H1 (cell line): ENCODE measurements at regions not wholly inside any gene's neighbourhood (a gene's known extent, or its start where the extent isn't known, plus 50 kb on each side); places are given as distances from the start of the nearest gene placed in this dataset.

Experiments
- CTCF ChIA-PET: fragments of 300-600 bp; sonication (Branson Sonifier 250); formaldehyde crosslinking; loops from one replicate; lab custom pipeline; 2021; ENCODE audit not compliant: partially characterized antibody; lab: Charles Lee
- POLR2A ChIA-PET: fragments of 300-600 bp; sonication (Branson Sonifier 250); formaldehyde crosslinking; loops from one replicate; lab custom pipeline; 2021; ENCODE audit warnings: inconsistent platforms; ENCODE audit not compliant: partially characterized antibody; lab: Charles Lee
- DNase-seq, 2 experiments: peaks; one replicate each; pipeline versions ENCODE4 v3.0.0 to v3.0.0-alpha.2; 2010 to 2022; ENCODE audit warnings: low spot score in 2 of 2, low read depth in 1 of 2, mixed read lengths in 1 of 2
- FAIRE-seq: peaks from 2 replicates; lab custom pipeline; 2011; peaks lifted over from hg19 to GRCh38; lab: Jason Lieb, UNC
- H2AFZ ChIP-seq: 2 replicates; pipeline ENCODE4 v1.8.1; 2012; ENCODE audit warnings: low read length, inconsistent platforms
- H2AK5ac ChIP-seq: 2 replicates; pipeline ENCODE4 v1.6.1; 2013; ENCODE audit warnings: low read depth, low read length
- H2BK120ac ChIP-seq: replicated peaks from 2 replicates; pipeline ENCODE3; 2013; ENCODE audit warnings: low read depth, low read length, inconsistent platforms
- H2BK12ac ChIP-seq: 2 replicates; pipeline ENCODE4 v1.6.1; 2013; ENCODE audit warnings: low read depth, low read length
- H2BK15ac ChIP-seq: 2 replicates; pipeline ENCODE4 v1.6.1; 2013; ENCODE audit warnings: low read length
- H2BK20ac ChIP-seq: 2 replicates; pipeline ENCODE4 v1.6.1; 2013; ENCODE audit warnings: low read length
- H2BK5ac ChIP-seq: 2 replicates; pipeline ENCODE4 v1.6.1; 2013; ENCODE audit warnings: low read depth, low read length
- H3K14ac ChIP-seq: 2 replicates; pipeline ENCODE4 v1.6.1; 2013; ENCODE audit warnings: inconsistent platforms; ENCODE audit not compliant: insufficient read length
- H3K18ac ChIP-seq: 2 replicates; pipeline ENCODE4 v1.6.1; 2013; ENCODE audit warnings: low read length; ENCODE audit errors: extremely low read depth
- H3K23ac ChIP-seq: 2 replicates; pipeline ENCODE4 v1.6.1; 2013; ENCODE audit warnings: inconsistent platforms; ENCODE audit not compliant: insufficient read length
- H3K23me2 ChIP-seq: 2 replicates; pipeline ENCODE4 v1.6.1; 2013; ENCODE audit warnings: low read depth, low read length
- H3K27ac ChIP-seq: 2 replicates; pipeline ENCODE4 v1.6.1; 2011; ENCODE audit warnings: low read depth, low read length, inconsistent platforms
- H3K27me3 ChIP-seq, 4 experiments: replicated peaks in 1 of 4; 1 replicate in 1 of 4; 2 replicates in 3 of 4; pipeline versions ENCODE4 v1.6.1 to v1.8.1; 2011 to 2013; ENCODE audit warnings: low read length in 3 of 4, mild to moderate bottlenecking in 3 of 4, inconsistent platforms in 2 of 4, mixed read lengths in 2 of 4, moderate library complexity in 1 of 4; ENCODE audit not compliant: control insufficient read depth in 3 of 4, insufficient read depth in 3 of 4; ENCODE audit errors: extremely low read depth in 1 of 4
- H3K36me3 ChIP-seq, 4 experiments: 2 replicates each; pipeline versions ENCODE4 v1.6.1 to v1.8.1; 2011 to 2013; ENCODE audit warnings: mild to moderate bottlenecking in 4 of 4, low read length in 3 of 4, moderate library complexity in 2 of 4, control low read depth in 1 of 4, inconsistent platforms in 1 of 4; ENCODE audit not compliant: insufficient read depth in 4 of 4, control insufficient read depth in 2 of 4
- H3K4ac ChIP-seq: replicated peaks from 2 replicates; pipeline ENCODE3; 2013; ENCODE audit warnings: low read length, low read depth, mixed read lengths, inconsistent platforms; ENCODE audit not compliant: insufficient read length
- H3K4me1 ChIP-seq, 4 experiments: replicated peaks in 1 of 4; 1 replicate in 1 of 4; 2 replicates in 3 of 4; pipeline versions ENCODE4 v1.6.1 to v1.8.1; 2011 to 2013; ENCODE audit warnings: low read length in 3 of 4, inconsistent platforms in 2 of 4, mixed read lengths in 1 of 4; ENCODE audit not compliant: insufficient read depth in 4 of 4, control insufficient read depth in 3 of 4
- H3K4me2 ChIP-seq, 2 experiments: 2 replicates each; pipeline versions ENCODE4 v1.6.1 to v1.8.1; 2011 to 2013; ENCODE audit warnings: low read depth in 2 of 2, low read length in 2 of 2, control low read depth in 1 of 2, inconsistent platforms in 1 of 2, mild to moderate bottlenecking in 1 of 2; ENCODE audit not compliant: insufficient read depth in 1 of 2
- H3K4me3 ChIP-seq, 4 experiments: fragments of 200-600, 300-600 bp in 1 of 4; sonication (generic), shearing (Covaris generic), sonication (Bioruptor Twin) in 1 of 4; 2 replicates each; pipeline versions ENCODE4 v1.5.1 to v1.8.1; 2011 to 2016; ENCODE audit warnings: low read length in 4 of 4, low read depth in 3 of 4, control low read depth in 2 of 4, inconsistent platforms in 2 of 4, mild to moderate bottlenecking in 2 of 4, mixed read lengths in 1 of 4, moderate library complexity in 1 of 4; ENCODE audit not compliant: insufficient read depth in 2 of 4; ENCODE audit errors: extremely low read depth in 1 of 4
- H3K56ac ChIP-seq: replicated peaks from 2 replicates; pipeline ENCODE3; 2013; ENCODE audit warnings: low read depth, mild to moderate bottlenecking, mixed read lengths, low read length, inconsistent platforms; ENCODE audit not compliant: insufficient read length
- H3K79me1 ChIP-seq: 2 replicates; pipeline ENCODE4 v1.6.1; 2013; ENCODE audit warnings: low read depth, low read length, control low read depth
- H3K79me2 ChIP-seq, 2 experiments: 2 replicates each; pipeline versions ENCODE4 v1.6.1 to v1.8.1; 2012 to 2013; ENCODE audit warnings: low read length in 2 of 2, mild to moderate bottlenecking in 2 of 2, inconsistent platforms in 1 of 2; ENCODE audit not compliant: insufficient read depth in 2 of 2, control insufficient read depth in 1 of 2
- H3K9ac ChIP-seq, 4 experiments: replicated peaks in 1 of 4; 1 replicate in 1 of 4; 2 replicates in 3 of 4; pipeline versions ENCODE4 v1.6.1 to v1.8.1; 2011 to 2013; ENCODE audit warnings: low read depth in 3 of 4, low read length in 3 of 4, control low read depth in 2 of 4, mild to moderate bottlenecking in 2 of 4, moderate library complexity in 2 of 4, inconsistent platforms in 1 of 4; ENCODE audit errors: extremely low read depth in 1 of 4
- H3K9me3 ChIP-seq, 2 experiments: 2 replicates each; pipeline versions ENCODE4 v1.6.1 to v1.8.1; 2012 to 2013; ENCODE audit warnings: mild to moderate bottlenecking in 2 of 2, moderate library complexity in 2 of 2, control low read depth in 1 of 2, inconsistent platforms in 1 of 2, low read depth in 1 of 2, low read length in 1 of 2, mixed read lengths in 1 of 2; ENCODE audit not compliant: insufficient read depth in 2 of 2
- H4K20me1 ChIP-seq, 2 experiments: replicated peaks in 1 of 2; 2 replicates each; pipeline versions ENCODE3 to v1.8.1; 2011 to 2013; ENCODE audit warnings: inconsistent platforms in 2 of 2, low read length in 2 of 2, mild to moderate bottlenecking in 1 of 2; ENCODE audit not compliant: insufficient read depth in 2 of 2, control insufficient read depth in 1 of 2
- H4K5ac ChIP-seq: 2 replicates; pipeline ENCODE4 v1.6.1; 2013; ENCODE audit warnings: low read length, low read depth, mixed read lengths, inconsistent platforms; ENCODE audit not compliant: insufficient read length
- H4K8ac ChIP-seq: 2 replicates; pipeline ENCODE4 v1.8.0; 2013; ENCODE audit warnings: mild to moderate bottlenecking, moderate library complexity, low read length, inconsistent platforms; ENCODE audit not compliant: insufficient read depth; ENCODE audit errors: extremely low read depth
- H4K91ac ChIP-seq: replicated peaks from 2 replicates; pipeline ENCODE3; 2013; ENCODE audit warnings: low read length, mixed read lengths, inconsistent platforms; ENCODE audit not compliant: insufficient read length
- HDAC6 ChIP-seq: IDR thresholded peaks from one replicate; pipeline ENCODE4 v1.7.1; 2012; ENCODE audit warnings: low read depth, mild to moderate bottlenecking, inconsistent platforms, low read length, moderate library complexity
- WGBS, 2 experiments: shearing (Covaris generic) in 1 of 2; methylation state at CpG; one replicate each; pipeline versions ENCODE4 v1.1.6 to v1.1.7; 2013 to 2015; ENCODE audit warnings: low lambda C conversion rate in 2 of 2, mixed read lengths in 2 of 2, inconsistent platforms in 1 of 2, low coverage in 1 of 2, missing lambda C conversion rate in 1 of 2; ENCODE audit not compliant: insufficient replicate concordance in 2 of 2, insufficient coverage in 1 of 2, insufficient read length in 1 of 2; ENCODE audit errors: extremely low coverage in 1 of 2, missing lambda C conversion rate in 1 of 2; 5-methylcytosine and 5-hydroxymethylcytosine counted together

GRCh38 chr1:14369526-14370213 is 228.8 kb upstream of the KAZN start:
- Histone ChIP-seq H2BK120ac (peak overlapping the region; percentile 24), H2BK20ac (peak overlapping the region; percentile 77), H3K4ac (no peak overlapping the region), H4K8ac (no peak overlapping the region), H2AFZ (no peak overlapping the region), H3K79me2 (no peaks in the 10 kb centered on the region), H4K5ac (peak overlapping the region; percentile 13), H3K27me3 (no peaks in the 10 kb centered on the region), H4K91ac (peak overlapping the region; percentile 57), H2AK5ac (no peak overlapping the region), H2BK5ac (no peak overlapping the region), H3K36me3 (no peaks in the 10 kb centered on the region), H3K56ac (no peak overlapping the region), H3K9ac (no peak overlapping the region), H3K14ac (no peak overlapping the region), H2BK12ac (peak overlapping the region; percentile 65; the same call in 1 of the 2 replicates), H3K27ac (no peak overlapping the region), H4K20me1 (no peaks in the 10 kb centered on the region), H3K23ac (no peak overlapping the region), H3K18ac (peak overlapping the region; percentile 20; the same call in 1 of the 2 replicates), H3K79me1 (no peaks in the 10 kb centered on the region), H2BK15ac (no peak overlapping the region; the same call in 1 of the 2 replicates), H3K4me1 (peaks cover 2 to 17% (median 15%) of the 10 kb centered on the region in 4 experiments), H3K23me2 (no peaks in the 10 kb centered on the region), H3K4me3 (no peak overlapping the region), H3K4me2 (no peak overlapping the region; a peak in 1 of 4 replicates), H3K9me3 (no peaks in the 10 kb centered on the region)
- no peak for TF ChIP-seq HDAC6
- ChIA-PET POLR2A (no interaction called here), CTCF (interaction anchor here (0.6 to 4.1 kb wide), 2 partner anchors 9 to 652 kb away, joined by 3 to 17 read pairs; no protein-coding TSS in a partner anchor)
- 46% methylated on average over 5 of the region's 5 CpGs; no CpG with 5 or more reads in 1 of the 2 experiments for WGBS, 2 experiments
- FAIRE-seq: peak; percentile 13
- DNase-seq: no peak
